HEK293 (cell line): ENCODE measurements at regions not wholly inside any gene's neighbourhood (a gene's known extent, or its start where the extent isn't known, plus 50 kb on each side); places are given as distances from the start of the nearest gene placed in this dataset.

ENCODE experiments used
- REPIN1 ChIP-seq: fragments of 450-650 bp; formaldehyde crosslinking; IDR thresholded peaks from 2 replicates; pipeline ENCODE4 v1.5.1; 2017; ENCODE audit warnings: missing biosample characterization, missing genetic modification characterization, low read depth
- TCF7L2 ChIP-seq: IDR thresholded peaks from 2 replicates; pipeline ENCODE4 v1.6.1; 2011; ENCODE audit warnings: low read depth, mild to moderate bottlenecking, inconsistent platforms, low read length, moderate library complexity, borderline replicate concordance
- YY1 ChIP-seq: fragments of 450-650 bp; formaldehyde crosslinking; IDR thresholded peaks from 2 replicates; pipeline ENCODE4 v1.5.1; 2018; ENCODE audit warnings: missing biosample characterization, missing genetic modification characterization
- ZNF155 ChIP-seq: fragments of 450-650 bp; formaldehyde crosslinking; IDR thresholded peaks from 2 replicates; pipeline ENCODE4 v1.5.1; 2016; ENCODE audit warnings: missing biosample characterization, missing genetic modification characterization
- ZNF175 ChIP-seq: fragments of 450-650 bp; formaldehyde crosslinking; IDR thresholded peaks from 2 replicates; pipeline ENCODE4 v1.5.1; 2016; ENCODE audit warnings: missing biosample characterization, missing genetic modification characterization
- ZNF302 ChIP-seq: fragments of 450-650 bp; formaldehyde crosslinking; IDR thresholded peaks from 2 replicates; pipeline ENCODE4 v1.5.1; 2016; ENCODE audit warnings: missing biosample characterization, missing genetic modification characterization, low read depth
- ZNF558 ChIP-seq: fragments of 450-650 bp; formaldehyde crosslinking; IDR thresholded peaks from 2 replicates; pipeline ENCODE4 v1.5.1; 2016; ENCODE audit warnings: missing biosample characterization, missing genetic modification characterization
- ZSCAN23 ChIP-seq: fragments of 450-650 bp; formaldehyde crosslinking; IDR thresholded peaks from 2 replicates; pipeline ENCODE4 v1.5.1; 2016; ENCODE audit warnings: missing biosample characterization, missing genetic modification characterization
- TF ChIP-seq, protein P1 (sequence below): fragments of 450-650 bp; formaldehyde crosslinking; IDR thresholded peaks from 2 replicates; pipeline ENCODE4 v1.5.1; 2016; ENCODE audit warnings: missing biosample characterization, missing genetic modification characterization
- TF ChIP-seq, protein P2 (sequence below): fragments of 450-650 bp; IDR thresholded peaks from 2 replicates; pipeline ENCODE4 v1.5.1; 2018; ENCODE audit warnings: missing biosample characterization, missing genetic modification characterization
- TF ChIP-seq, protein P3 (sequence below): fragments of 450-650 bp; formaldehyde crosslinking; IDR thresholded peaks from 2 replicates; pipeline ENCODE4 v1.5.1; 2016; ENCODE audit warnings: missing biosample characterization, missing genetic modification characterization
- TF ChIP-seq, protein P4 (sequence below): fragments of 450-650 bp; formaldehyde crosslinking; IDR thresholded peaks from 2 replicates; pipeline ENCODE4 v1.5.1; 2016; ENCODE audit warnings: missing biosample characterization, missing genetic modification characterization, borderline replicate concordance

GRCh38 chr1:36675106-36675505, 192.4 kb upstream of the CSF3R start:
- TF ChIP-seq ZNF155 (no peak), ZSCAN23 (tag by site-specific recombination) (no peak), ZNF302 (no peak), ZNF175 (no peak), REPIN1 (tag by site-specific recombination) (no peak), TCF7L2 (no peak), YY1 (tag by site-specific recombination) (no peak), ZNF558 (tag by site-specific recombination) (no peak)
- TF ChIP-seq, protein P1, sequence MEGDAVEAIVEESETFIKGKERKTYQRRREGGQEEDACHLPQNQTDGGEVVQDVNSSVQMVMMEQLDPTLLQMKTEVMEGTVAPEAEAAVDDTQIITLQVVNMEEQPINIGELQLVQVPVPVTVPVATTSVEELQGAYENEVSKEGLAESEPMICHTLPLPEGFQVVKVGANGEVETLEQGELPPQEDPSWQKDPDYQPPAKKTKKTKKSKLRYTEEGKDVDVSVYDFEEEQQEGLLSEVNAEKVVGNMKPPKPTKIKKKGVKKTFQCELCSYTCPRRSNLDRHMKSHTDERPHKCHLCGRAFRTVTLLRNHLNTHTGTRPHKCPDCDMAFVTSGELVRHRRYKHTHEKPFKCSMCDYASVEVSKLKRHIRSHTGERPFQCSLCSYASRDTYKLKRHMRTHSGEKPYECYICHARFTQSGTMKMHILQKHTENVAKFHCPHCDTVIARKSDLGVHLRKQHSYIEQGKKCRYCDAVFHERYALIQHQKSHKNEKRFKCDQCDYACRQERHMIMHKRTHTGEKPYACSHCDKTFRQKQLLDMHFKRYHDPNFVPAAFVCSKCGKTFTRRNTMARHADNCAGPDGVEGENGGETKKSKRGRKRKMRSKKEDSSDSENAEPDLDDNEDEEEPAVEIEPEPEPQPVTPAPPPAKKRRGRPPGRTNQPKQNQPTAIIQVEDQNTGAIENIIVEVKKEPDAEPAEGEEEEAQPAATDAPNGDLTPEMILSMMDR (tag by site-specific recombination), result no peak
- TF ChIP-seq, protein P2, sequence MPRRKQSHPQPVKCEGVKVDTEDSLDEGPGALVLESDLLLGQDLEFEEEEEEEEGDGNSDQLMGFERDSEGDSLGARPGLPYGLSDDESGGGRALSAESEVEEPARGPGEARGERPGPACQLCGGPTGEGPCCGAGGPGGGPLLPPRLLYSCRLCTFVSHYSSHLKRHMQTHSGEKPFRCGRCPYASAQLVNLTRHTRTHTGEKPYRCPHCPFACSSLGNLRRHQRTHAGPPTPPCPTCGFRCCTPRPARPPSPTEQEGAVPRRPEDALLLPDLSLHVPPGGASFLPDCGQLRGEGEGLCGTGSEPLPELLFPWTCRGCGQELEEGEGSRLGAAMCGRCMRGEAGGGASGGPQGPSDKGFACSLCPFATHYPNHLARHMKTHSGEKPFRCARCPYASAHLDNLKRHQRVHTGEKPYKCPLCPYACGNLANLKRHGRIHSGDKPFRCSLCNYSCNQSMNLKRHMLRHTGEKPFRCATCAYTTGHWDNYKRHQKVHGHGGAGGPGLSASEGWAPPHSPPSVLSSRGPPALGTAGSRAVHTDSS (tag by site-specific recombination), result no peak
- TF ChIP-seq, protein P3, sequence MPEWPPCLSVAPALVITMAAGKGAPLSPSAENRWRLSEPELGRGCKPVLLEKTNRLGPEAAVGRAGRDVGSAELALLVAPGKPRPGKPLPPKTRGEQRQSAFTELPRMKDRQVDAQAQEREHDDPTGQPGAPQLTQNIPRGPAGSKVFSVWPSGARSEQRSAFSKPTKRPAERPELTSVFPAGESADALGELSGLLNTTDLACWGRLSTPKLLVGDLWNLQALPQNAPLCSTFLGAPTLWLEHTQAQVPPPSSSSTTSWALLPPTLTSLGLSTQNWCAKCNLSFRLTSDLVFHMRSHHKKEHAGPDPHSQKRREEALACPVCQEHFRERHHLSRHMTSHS (tag by site-specific recombination), result no peak
- TF ChIP-seq, protein P4, sequence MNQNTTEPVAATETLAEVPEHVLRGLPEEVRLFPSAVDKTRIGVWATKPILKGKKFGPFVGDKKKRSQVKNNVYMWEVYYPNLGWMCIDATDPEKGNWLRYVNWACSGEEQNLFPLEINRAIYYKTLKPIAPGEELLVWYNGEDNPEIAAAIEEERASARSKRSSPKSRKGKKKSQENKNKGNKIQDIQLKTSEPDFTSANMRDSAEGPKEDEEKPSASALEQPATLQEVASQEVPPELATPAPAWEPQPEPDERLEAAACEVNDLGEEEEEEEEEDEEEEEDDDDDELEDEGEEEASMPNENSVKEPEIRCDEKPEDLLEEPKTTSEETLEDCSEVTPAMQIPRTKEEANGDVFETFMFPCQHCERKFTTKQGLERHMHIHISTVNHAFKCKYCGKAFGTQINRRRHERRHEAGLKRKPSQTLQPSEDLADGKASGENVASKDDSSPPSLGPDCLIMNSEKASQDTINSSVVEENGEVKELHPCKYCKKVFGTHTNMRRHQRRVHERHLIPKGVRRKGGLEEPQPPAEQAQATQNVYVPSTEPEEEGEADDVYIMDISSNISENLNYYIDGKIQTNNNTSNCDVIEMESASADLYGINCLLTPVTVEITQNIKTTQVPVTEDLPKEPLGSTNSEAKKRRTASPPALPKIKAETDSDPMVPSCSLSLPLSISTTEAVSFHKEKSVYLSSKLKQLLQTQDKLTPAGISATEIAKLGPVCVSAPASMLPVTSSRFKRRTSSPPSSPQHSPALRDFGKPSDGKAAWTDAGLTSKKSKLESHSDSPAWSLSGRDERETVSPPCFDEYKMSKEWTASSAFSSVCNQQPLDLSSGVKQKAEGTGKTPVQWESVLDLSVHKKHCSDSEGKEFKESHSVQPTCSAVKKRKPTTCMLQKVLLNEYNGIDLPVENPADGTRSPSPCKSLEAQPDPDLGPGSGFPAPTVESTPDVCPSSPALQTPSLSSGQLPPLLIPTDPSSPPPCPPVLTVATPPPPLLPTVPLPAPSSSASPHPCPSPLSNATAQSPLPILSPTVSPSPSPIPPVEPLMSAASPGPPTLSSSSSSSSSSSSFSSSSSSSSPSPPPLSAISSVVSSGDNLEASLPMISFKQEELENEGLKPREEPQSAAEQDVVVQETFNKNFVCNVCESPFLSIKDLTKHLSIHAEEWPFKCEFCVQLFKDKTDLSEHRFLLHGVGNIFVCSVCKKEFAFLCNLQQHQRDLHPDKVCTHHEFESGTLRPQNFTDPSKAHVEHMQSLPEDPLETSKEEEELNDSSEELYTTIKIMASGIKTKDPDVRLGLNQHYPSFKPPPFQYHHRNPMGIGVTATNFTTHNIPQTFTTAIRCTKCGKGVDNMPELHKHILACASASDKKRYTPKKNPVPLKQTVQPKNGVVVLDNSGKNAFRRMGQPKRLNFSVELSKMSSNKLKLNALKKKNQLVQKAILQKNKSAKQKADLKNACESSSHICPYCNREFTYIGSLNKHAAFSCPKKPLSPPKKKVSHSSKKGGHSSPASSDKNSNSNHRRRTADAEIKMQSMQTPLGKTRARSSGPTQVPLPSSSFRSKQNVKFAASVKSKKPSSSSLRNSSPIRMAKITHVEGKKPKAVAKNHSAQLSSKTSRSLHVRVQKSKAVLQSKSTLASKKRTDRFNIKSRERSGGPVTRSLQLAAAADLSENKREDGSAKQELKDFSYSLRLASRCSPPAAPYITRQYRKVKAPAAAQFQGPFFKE (tag by site-specific recombination), result no peak
